Smooth muscle cell (in vitro differentiated cells): ENCODE measurements at regions not wholly inside any gene's neighbourhood (a gene's known extent, or its start where the extent isn't known, plus 50 kb on each side); places are given as distances from the start of the nearest gene placed in this dataset.

Experiments used
- DNase-seq: peaks from one replicate; lab custom pipeline; 2025; ENCODE audit not compliant: unreplicated experiment; lab: John Stamatoyannopoulos, UW
- H2AFZ ChIP-seq: fragments of 200-600 bp; sonication (generic); 2 replicates; pipeline ENCODE4 v1.6.0; 2016; ENCODE audit warnings: antibody characterized with exemption, low read depth, mild to moderate bottlenecking
- H3F3A ChIP-seq: fragments of 200-600 bp; sonication (generic); 2 replicates; pipeline ENCODE4 v1.6.0; 2017; ENCODE audit warnings: antibody characterized with exemption, low read depth
- H3K27ac ChIP-seq: fragments of 200-600 bp; sonication (generic); 2 replicates; pipeline ENCODE4 v1.5.1; 2016; ENCODE audit warnings: low read depth, mild to moderate bottlenecking
- H3K27me3 ChIP-seq: fragments of 200-600 bp; sonication (generic); 2 replicates; pipeline ENCODE4 v1.6.1; 2016; ENCODE audit warnings: low read depth, mild to moderate bottlenecking
- H3K36me3 ChIP-seq: fragments of 200-600 bp; sonication (generic); 2 replicates; pipeline ENCODE4 v1.5.1; 2016; ENCODE audit warnings: low read depth
- H3K4me1 ChIP-seq: fragments of 200-600 bp; sonication (generic); 2 replicates; pipeline ENCODE4 v1.5.1; 2016; ENCODE audit warnings: low read depth
- H3K4me2 ChIP-seq: fragments of 200-600 bp; sonication (generic); 2 replicates; pipeline ENCODE4 v1.6.0; 2016; ENCODE audit warnings: mild to moderate bottlenecking
- H3K4me3 ChIP-seq: fragments of 200-600 bp; sonication (generic); 2 replicates; pipeline ENCODE4 v1.5.1; 2016; ENCODE audit warnings: mild to moderate bottlenecking
- H3K79me2 ChIP-seq: fragments of 200-600 bp; sonication (generic); 2 replicates; pipeline ENCODE4 v1.6.0; 2016; ENCODE audit warnings: low read depth, mild to moderate bottlenecking
- H3K9ac ChIP-seq: fragments of 200-600 bp; sonication (generic); 2 replicates; pipeline ENCODE4 v1.6.0; 2016; ENCODE audit warnings: low read depth
- H3K9me3 ChIP-seq: fragments of 200-600 bp; sonication (generic); replicated peaks from 2 replicates; pipeline ENCODE4 v1.5.1; 2016; ENCODE audit warnings: low read depth
- H4K20me1 ChIP-seq: fragments of 200-600 bp; sonication (generic); 2 replicates; pipeline ENCODE4 v1.6.0; 2016; ENCODE audit warnings: low read depth
- WGBS: methylation state at CpG from one replicate; pipeline ENCODE4 v1.1.7; 2016; ENCODE audit warnings: low lambda C conversion rate; 5-methylcytosine and 5-hydroxymethylcytosine counted together
- TF ChIP-seq, protein P1 (sequence below): fragments of 200-600 bp; sonication (generic); IDR thresholded peaks from 2 replicates; pipeline ENCODE4 v1.5.1; 2017; ENCODE audit warnings: borderline replicate concordance, mild to moderate bottlenecking, antibody characterized with exemption; ENCODE audit not compliant: insufficient read depth, poor library complexity, severe bottlenecking

- no peak for DNase-seq
- H3K27ac ChIP-seq, result no peak overlapping the region
- peaks cover 7% of the 10 kb centered on the region for H3F3A ChIP-seq
Observed at GRCh38 chr11:10927538-10927937, 69.7 kb upstream of the ZBED5 start.

DNA sequence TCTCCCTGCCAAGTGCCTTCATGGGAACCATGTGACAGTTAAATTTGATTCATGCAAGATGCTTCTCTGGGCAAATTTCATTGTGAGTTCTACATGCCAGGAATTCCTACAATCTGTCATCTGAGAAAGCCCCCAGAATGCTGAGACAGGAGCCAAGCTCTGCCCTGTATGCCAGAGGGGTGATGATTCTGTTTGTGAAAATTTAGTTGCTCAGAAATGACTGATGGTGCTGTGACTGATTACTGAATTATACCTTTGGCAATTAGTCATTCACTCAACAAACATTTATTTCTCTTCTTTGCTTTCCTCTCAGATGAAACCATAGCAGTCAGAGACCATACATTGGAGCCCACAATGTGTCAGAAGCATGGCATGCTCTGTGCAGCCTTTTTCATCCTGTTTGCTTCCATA, 69.0 kb upstream of the ZBED5 start:
- Histone ChIP-seq H3K4me3 (no peak overlapping the region), H3K27me3 (no peaks in the 10 kb centered on the region), H3F3A (peaks cover 7% of the 10 kb centered on the region), H2AFZ (no peak overlapping the region), H3K27ac (no peak overlapping the region), H3K9ac (no peak overlapping the region), H3K4me1 (peaks cover 5% of the 10 kb centered on the region), H3K36me3 (no peaks in the 10 kb centered on the region), H3K79me2 (no peaks in the 10 kb centered on the region), H4K20me1 (no peaks in the 10 kb centered on the region), H3K4me2 (no peak overlapping the region), H3K9me3 (no peaks in the 10 kb centered on the region)
- no peak for DNase-seq
- TF ChIP-seq, protein P1, sequence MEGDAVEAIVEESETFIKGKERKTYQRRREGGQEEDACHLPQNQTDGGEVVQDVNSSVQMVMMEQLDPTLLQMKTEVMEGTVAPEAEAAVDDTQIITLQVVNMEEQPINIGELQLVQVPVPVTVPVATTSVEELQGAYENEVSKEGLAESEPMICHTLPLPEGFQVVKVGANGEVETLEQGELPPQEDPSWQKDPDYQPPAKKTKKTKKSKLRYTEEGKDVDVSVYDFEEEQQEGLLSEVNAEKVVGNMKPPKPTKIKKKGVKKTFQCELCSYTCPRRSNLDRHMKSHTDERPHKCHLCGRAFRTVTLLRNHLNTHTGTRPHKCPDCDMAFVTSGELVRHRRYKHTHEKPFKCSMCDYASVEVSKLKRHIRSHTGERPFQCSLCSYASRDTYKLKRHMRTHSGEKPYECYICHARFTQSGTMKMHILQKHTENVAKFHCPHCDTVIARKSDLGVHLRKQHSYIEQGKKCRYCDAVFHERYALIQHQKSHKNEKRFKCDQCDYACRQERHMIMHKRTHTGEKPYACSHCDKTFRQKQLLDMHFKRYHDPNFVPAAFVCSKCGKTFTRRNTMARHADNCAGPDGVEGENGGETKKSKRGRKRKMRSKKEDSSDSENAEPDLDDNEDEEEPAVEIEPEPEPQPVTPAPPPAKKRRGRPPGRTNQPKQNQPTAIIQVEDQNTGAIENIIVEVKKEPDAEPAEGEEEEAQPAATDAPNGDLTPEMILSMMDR, result no peak

More at GRCh38 chr11:10927538-10927937, 69.7 kb upstream of the ZBED5 start:
- H3K4me3 ChIP-seq, result no peak overlapping the region
- H3K4me1 ChIP-seq, result peaks cover 5% of the 10 kb centered on the region
- H3K36me3 ChIP-seq, result no peaks in the 10 kb centered on the region
- H4K20me1 ChIP-seq, result no peaks in the 10 kb centered on the region
- no peak overlapping the region for H3K9ac ChIP-seq
- H3K9me3 ChIP-seq, result no peaks in the 10 kb centered on the region
- H2AFZ ChIP-seq, result no peak overlapping the region
- TF ChIP-seq, protein P1, result no peak
- no peak overlapping the region for H3K4me2 ChIP-seq
- 67% methylated on average over 1 of the region's 1 CpG for WGBS
- H3K27me3 ChIP-seq, result no peaks in the 10 kb centered on the region
- no peaks in the 10 kb centered on the region for H3K79me2 ChIP-seq

- Histone ChIP-seq H4K20me1 (no peaks in the 10 kb centered on the region), H3K27ac (no peak overlapping the region), H3K9ac (no peak overlapping the region), H3K27me3 (no peaks in the 10 kb centered on the region), H3K9me3 (no peaks in the 10 kb centered on the region), H3K4me2 (no peak overlapping the region), H3K4me1 (peaks cover 6% of the 10 kb centered on the region), H3K36me3 (no peaks in the 10 kb centered on the region), H3K4me3 (no peak overlapping the region), H2AFZ (no peak overlapping the region), H3F3A (peaks cover under 1% of the 10 kb centered on the region), H3K79me2 (no peaks in the 10 kb centered on the region)
- 85% methylated on average over 6 of the region's 6 CpGs for WGBS
- DNase-seq, result no peak
- TF ChIP-seq, protein P1, result no peak
Observed at GRCh38 chr11:10925149-10925926, 67.5 kb upstream of the ZBED5 start.

GRCh38 chr11:10923882-10924281, 66.0 kb upstream of the ZBED5 start:
- no peak overlapping the region for H2AFZ ChIP-seq
- H3K4me2 ChIP-seq, result no peak overlapping the region
- H3K4me3 ChIP-seq, result no peak overlapping the region
- H3K9me3 ChIP-seq, result no peaks in the 10 kb centered on the region
- DNase-seq, result no peak
- H3K4me1 ChIP-seq, result peaks cover 10% of the 10 kb centered on the region
- peaks cover 4% of the 10 kb centered on the region for H3F3A ChIP-seq
- no peak overlapping the region for H3K9ac ChIP-seq
- TF ChIP-seq, protein P1, result no peak
- no peaks in the 10 kb centered on the region for H4K20me1 ChIP-seq
- H3K27me3 ChIP-seq, result no peaks in the 10 kb centered on the region
- H3K36me3 ChIP-seq, result no peaks in the 10 kb centered on the region
- H3K79me2 ChIP-seq, result no peaks in the 10 kb centered on the region
- no peak overlapping the region for H3K27ac ChIP-seq
